ENCODE measurements at regions not wholly inside any gene's neighbourhood (a gene's known extent, or its start where the extent isn't known, plus 50 kb on each side); places are given as distances from the start of the nearest gene placed in this dataset.

DNA sequence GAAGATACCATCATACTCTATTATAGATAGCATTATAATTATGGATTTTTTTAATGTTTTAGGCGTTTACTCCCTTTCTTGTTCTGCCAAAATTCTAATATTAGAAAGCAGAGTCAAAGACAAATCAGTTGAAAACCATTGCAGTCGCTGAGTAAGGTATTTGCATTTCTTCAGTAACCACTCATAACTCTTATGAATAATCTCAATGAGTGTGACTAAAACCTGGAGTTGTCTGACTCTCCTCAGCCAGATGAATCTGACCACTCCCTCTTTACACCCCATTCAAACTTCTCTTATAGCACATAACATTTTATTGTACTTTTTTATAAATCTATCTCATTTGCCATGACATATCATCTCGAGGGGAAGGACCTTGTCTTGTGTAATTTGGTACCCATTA is 1006.5 kb downstream of the DIAPH3 start:
- no peak overlapping the region for H3K4ac ChIP-seq (ENCODE audit: low read depth, low read length)
- no peaks in the 10 kb centered on the region for H3K79me2 ChIP-seq (ENCODE audit: insufficient read depth, low read length)
- H2AFZ ChIP-seq (ENCODE audit: low read length) = no peak overlapping the region
- no peaks in the 10 kb centered on the region; a peak in 1 of 7 replicates for H3K36me3 Mint-ChIP-seq (ENCODE audit: insufficient read depth in 1 of 3, low read depth in 3 of 3)
- TF ChIP-seq, protein P1, sequence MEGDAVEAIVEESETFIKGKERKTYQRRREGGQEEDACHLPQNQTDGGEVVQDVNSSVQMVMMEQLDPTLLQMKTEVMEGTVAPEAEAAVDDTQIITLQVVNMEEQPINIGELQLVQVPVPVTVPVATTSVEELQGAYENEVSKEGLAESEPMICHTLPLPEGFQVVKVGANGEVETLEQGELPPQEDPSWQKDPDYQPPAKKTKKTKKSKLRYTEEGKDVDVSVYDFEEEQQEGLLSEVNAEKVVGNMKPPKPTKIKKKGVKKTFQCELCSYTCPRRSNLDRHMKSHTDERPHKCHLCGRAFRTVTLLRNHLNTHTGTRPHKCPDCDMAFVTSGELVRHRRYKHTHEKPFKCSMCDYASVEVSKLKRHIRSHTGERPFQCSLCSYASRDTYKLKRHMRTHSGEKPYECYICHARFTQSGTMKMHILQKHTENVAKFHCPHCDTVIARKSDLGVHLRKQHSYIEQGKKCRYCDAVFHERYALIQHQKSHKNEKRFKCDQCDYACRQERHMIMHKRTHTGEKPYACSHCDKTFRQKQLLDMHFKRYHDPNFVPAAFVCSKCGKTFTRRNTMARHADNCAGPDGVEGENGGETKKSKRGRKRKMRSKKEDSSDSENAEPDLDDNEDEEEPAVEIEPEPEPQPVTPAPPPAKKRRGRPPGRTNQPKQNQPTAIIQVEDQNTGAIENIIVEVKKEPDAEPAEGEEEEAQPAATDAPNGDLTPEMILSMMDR (conservative IDR thresholded peaks at IDR 0.05) = no peak
- H3K4me1 Mint-ChIP-seq = no peaks in the 10 kb centered on the region
- H2BK5ac ChIP-seq (ENCODE audit: insufficient read length, low read length) = no peak overlapping the region
- H3K23ac ChIP-seq (ENCODE audit: insufficient read length, low read depth, low read length) = no peak overlapping the region
- H3K9ac ChIP-seq (ENCODE audit: extremely low read depth, insufficient read length, low read length) = no peak overlapping the region
- no peak overlapping the region for H4K8ac ChIP-seq (replicated peaks; ENCODE audit: insufficient read length, low read depth, low read length)
- H3K4me3 Mint-ChIP-seq = no peak overlapping the region
- WGBS (ENCODE audit: extremely low coverage, insufficient read length, low lambda C conversion rate) = no CpG with 5 or more reads among the region's 3 CpGs
- H4K5ac ChIP-seq (ENCODE audit: insufficient read length, low read depth, low read length) = no peak overlapping the region
- no peak overlapping the region for H3K27ac Mint-ChIP-seq
- H2BK120ac ChIP-seq (ENCODE audit: low read depth, low read length, poor library complexity, severe bottlenecking) = no peak overlapping the region
- no peak overlapping the region for H4K91ac ChIP-seq (ENCODE audit: insufficient read length, low read depth, low read length)
- H3K4me1 ChIP-seq (ENCODE audit: insufficient read depth, low read length) = no peaks in the 10 kb centered on the region
- no peak for DNase-seq
- H4K20me1 ChIP-seq (ENCODE audit: control insufficient read depth, insufficient read depth, insufficient read length) = no peaks in the 10 kb centered on the region
- H3K27me3 Mint-ChIP-seq (ENCODE audit: low read depth) = no peaks in the 10 kb centered on the region
- H3T11ph ChIP-seq (ENCODE audit: low read length) = no peak overlapping the region
- H3K56ac ChIP-seq (ENCODE audit: insufficient read length, low read depth, low read length) = no peak overlapping the region
- no peak overlapping the region for H3K4me2 ChIP-seq (ENCODE audit: insufficient read depth, insufficient read length, low read length)
- H3K14ac ChIP-seq (ENCODE audit: insufficient read depth, low read length) = no peak overlapping the region
- no peaks in the 10 kb centered on the region for H3K27me3 ChIP-seq (ENCODE audit: insufficient read depth, low read length)
- no peak overlapping the region for H3K18ac ChIP-seq (ENCODE audit: insufficient read length, low read depth, low read length)
- H3K9me3 Mint-ChIP-seq = peaks cover 0 to 2% of the 10 kb centered on the region in 2 experiments; a peak in 2 of 5 replicates
- H3K9me3 ChIP-seq (ENCODE audit: control insufficient read depth, low read depth, low read length) = no peaks in the 10 kb centered on the region
- no peak overlapping the region for H2BK12ac ChIP-seq (ENCODE audit: insufficient read length, low read depth, low read length)
- no peak overlapping the region for H2BK20ac ChIP-seq (ENCODE audit: low read depth, low read length, poor library complexity, severe bottlenecking)
- no peak overlapping the region for H2AK5ac ChIP-seq (ENCODE audit: insufficient read length, low read length)
- H2BK15ac ChIP-seq (ENCODE audit: low read depth, low read length) = no peak overlapping the region
- H3K79me1 ChIP-seq (ENCODE audit: insufficient read depth, low read depth, low read length, poor library complexity, severe bottlenecking) = no peaks in the 10 kb centered on the region
- H3K23me2 ChIP-seq (ENCODE audit: insufficient read length, low read depth, low read length, poor library complexity, severe bottlenecking) = no peaks in the 10 kb centered on the region
- no peak overlapping the region for H3K27ac ChIP-seq (ENCODE audit: insufficient read length, low read depth, low read length)
